ENCODE measurements at regions not wholly inside any gene's neighbourhood (a gene's known extent, or its start where the extent isn't known, plus 50 kb on each side); places are given as distances from the start of the nearest gene placed in this dataset.

DNA sequence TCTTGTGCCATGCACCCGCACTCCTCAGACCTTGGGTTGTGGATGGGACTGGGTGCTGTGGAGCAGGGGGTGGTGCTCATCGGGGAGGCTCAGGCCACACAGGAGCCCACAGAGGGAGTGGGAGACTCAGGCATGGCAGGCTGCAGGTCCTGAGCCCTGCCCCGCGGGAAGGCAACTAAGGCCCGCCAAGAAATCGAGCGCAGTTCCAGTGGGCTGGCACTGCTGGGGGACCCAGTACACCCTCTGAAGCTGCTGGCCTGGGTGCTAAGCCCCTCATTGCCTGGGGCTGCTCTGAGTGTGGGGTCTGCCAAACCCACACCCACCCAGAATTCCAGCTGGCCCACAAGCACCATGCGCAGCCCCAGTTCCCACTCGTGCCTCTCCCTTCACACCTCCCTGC, 450.5 kb upstream of the FGF16 start:
- no peak for TF ChIP-seq CTCF (IDR thresholded peaks at IDR 0.05)
- no peak for TF ChIP-seq POLR2A (IDR thresholded peaks at IDR 0.05)
- no peak for TF ChIP-seq POLR2AphosphoS5 (IDR thresholded peaks at IDR 0.05)

Data from breast epithelium (tissue), 3 donors.